GM12874 (cell line): ENCODE measurements at regions not wholly inside any gene's neighbourhood (a gene's known extent, or its start where the extent isn't known, plus 50 kb on each side); places are given as distances from the start of the nearest gene placed in this dataset.

Source experiments
- TF ChIP-seq, protein P1 (sequence below): IDR thresholded peaks from 2 replicates; pipeline ENCODE4 v1.5.1; 2011; ENCODE audit warnings: low read depth, mild to moderate bottlenecking, control low read depth, low read length, moderate library complexity; ENCODE audit not compliant: insufficient read depth

DNA sequence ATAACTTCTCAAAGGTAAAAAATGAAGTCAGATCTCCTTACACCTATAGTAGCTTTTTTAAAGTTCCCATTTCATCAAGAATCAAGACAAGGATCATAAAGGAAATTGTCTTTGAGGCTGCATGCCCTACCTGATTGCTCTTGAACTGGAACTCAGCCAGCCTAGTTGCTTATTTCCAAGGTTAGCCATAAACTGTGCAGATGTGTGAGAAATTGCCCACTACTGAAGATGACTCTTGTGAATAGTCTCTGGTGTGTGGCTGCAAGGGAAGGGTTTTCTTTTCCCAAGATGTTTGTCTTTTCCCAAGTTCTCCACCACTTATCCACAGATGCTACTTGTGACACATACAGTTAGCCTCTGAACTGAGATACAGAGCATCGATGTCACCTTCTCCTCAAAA, 81.7 kb upstream of the DUSP10 start:
- TF ChIP-seq, protein P1, sequence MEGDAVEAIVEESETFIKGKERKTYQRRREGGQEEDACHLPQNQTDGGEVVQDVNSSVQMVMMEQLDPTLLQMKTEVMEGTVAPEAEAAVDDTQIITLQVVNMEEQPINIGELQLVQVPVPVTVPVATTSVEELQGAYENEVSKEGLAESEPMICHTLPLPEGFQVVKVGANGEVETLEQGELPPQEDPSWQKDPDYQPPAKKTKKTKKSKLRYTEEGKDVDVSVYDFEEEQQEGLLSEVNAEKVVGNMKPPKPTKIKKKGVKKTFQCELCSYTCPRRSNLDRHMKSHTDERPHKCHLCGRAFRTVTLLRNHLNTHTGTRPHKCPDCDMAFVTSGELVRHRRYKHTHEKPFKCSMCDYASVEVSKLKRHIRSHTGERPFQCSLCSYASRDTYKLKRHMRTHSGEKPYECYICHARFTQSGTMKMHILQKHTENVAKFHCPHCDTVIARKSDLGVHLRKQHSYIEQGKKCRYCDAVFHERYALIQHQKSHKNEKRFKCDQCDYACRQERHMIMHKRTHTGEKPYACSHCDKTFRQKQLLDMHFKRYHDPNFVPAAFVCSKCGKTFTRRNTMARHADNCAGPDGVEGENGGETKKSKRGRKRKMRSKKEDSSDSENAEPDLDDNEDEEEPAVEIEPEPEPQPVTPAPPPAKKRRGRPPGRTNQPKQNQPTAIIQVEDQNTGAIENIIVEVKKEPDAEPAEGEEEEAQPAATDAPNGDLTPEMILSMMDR: no peak

DNA sequence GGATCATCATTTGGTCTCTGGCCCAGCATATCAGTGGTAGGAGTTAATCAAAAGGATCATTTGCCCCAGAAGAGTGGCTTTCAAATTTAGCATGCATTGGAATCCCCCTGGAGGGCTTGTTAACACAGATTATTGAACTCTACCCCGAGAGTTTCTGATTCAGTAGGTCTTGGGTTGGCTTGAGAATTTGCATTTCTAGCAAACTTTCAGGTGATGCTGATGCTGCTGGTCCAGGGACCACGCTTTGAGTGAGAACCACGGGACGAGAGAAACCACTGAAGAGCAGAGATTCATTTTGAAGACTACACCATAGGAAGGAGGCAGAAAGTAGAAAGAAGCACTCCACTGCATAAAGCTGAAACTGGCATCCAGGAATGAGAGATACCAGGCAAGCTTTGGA, 81.3 kb upstream of the DUSP10 start:
- TF ChIP-seq, protein P1: no peak

DNA sequence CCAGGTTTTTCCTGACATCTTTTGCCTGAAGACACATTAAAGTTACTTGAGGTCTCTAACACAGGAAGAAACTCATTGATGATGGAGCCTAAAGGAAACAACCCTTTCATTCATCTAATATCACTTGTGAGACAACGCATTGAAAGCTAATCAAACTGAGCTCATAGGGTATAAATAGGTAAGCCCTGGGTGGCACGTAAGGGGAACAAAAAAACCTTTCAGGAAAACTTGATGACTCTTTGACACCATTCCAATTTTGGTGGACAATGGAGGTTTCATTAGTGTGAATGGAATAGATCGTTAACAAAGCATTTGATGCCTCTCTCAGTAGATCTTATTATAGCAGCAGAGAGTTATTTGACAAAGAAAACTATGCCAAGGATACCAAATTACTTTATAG, 80.7 kb upstream of the DUSP10 start:
- TF ChIP-seq, protein P1: no peak

DNA sequence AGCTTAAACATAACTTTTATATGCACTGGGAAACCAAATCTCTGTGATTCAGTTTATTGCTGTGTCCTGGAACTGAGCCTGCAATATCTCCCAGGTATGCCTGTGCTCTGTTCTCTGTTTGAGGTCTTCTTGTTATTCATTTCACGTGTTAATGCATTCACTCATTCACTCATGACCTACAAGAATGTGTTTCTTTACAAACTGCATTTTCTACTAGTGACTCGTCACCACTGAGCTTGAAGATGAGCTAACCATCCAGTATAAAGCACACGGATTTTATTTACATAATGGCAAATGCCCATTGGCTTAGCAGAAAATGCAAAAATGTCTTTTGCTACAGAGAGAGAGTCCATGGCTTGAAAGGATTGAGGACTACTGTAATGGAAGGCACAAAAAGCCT, 75.0 kb upstream of the DUSP10 start:
- TF ChIP-seq, protein P1: no peak

DNA sequence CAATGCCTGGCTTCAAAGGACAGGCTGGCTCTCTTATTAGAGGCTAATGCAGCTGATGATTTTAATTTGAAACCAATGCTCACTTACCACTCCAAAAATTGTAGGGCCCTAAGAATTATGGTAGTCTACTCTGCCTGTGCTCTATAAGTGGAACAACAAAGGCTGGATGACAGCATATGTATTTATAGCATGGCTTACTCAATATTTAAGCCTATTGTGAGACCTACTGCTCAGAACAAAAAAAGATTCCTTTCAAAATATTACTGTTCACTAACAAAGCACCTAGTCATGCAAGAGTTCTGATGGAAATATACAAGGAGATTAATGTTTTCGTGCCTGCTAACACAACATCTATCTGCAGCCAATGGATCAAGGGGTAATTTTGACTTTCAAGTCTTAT, 73.8 kb upstream of the DUSP10 start:
- TF ChIP-seq, protein P1: no peak

DNA sequence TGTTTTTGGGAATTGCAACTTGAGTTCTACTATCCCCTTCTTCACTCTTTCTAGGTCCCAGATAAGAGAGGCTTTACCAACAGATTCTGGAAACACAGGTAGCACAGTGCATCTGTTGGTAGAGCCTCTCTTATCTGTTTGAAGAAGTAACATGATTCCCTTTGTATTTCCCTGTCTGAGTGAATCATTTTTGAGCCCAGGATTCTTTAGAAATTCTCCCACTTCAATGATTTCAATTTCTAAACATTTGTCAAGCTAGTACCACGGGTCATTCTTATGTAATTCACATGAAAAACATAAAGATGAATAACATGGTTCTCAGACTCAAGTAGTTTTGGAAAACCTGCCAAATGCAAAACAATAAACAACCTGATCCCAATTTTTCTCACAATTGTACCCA, 72.0 kb upstream of the DUSP10 start:
- TF ChIP-seq, protein P1: no peak

DNA sequence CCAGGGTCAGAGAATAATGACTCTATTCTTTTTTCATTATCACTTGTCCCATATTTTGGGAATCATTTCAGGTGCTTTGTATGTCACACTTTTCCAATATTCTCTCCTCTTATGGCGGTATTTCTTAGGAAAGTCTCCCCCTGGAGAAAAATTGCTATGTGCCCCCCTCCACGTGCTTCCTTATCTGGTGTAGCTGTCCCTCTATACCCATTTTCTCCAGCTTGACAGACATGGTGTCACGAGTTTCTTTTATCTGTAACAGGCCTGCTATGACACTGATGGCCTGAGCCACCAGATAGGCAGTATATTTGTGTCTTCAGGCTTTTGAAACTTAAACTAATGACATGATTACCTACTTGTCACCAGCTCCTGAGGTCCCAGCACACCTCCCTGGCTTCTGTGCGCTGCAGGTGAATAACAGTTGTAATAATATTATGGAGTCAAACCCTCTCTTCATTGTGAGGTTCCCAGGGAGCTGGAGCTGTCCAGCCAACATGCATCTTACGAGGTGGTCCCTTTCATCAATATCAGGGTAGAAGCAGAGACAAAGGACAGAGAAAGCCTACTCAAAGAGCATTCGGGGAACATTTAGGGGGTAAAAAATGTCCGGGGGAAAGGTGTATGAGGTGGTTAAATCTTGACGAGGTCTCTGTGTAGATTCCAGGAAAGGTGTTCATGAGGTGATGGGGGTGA, 71.2 kb upstream of the DUSP10 start:
- TF ChIP-seq, protein P1: no peak
